Neural cell (in vitro differentiated cells): ENCODE measurements at regions not wholly inside any gene's neighbourhood (a gene's known extent, or its start where the extent isn't known, plus 50 kb on each side); places are given as distances from the start of the nearest gene placed in this dataset.

Source experiments
- EP300 ChIP-seq: fragments of 450-650 bp; conservative IDR thresholded peaks from 2 replicates; pipeline ENCODE4 v1.6.1; 2014; ENCODE audit warnings: antibody characterized with exemption, mild to moderate bottlenecking, moderate library complexity; ENCODE audit not compliant: poor library complexity, severe bottlenecking
- EZH2 ChIP-seq: fragments of 200-600, 300-800 bp; shearing (Covaris generic), sonication (generic); IDR thresholded peaks from 2 replicates; pipeline ENCODE4 v1.6.1; 2014; ENCODE audit warnings: antibody characterized with exemption, low read length, borderline replicate concordance, mild to moderate bottlenecking; ENCODE audit not compliant: insufficient read depth, poor library complexity, severe bottlenecking
- MXI1 ChIP-seq: fragments of 450-650 bp; conservative IDR thresholded peaks from 2 replicates; pipeline ENCODE4 v1.6.1; 2014; ENCODE audit warnings: antibody characterized with exemption, mild to moderate bottlenecking; ENCODE audit not compliant: poor library complexity, severe bottlenecking
- POLR2AphosphoS5 ChIP-seq: IDR thresholded peaks from 2 replicates; pipeline ENCODE4 v1.6.1; 2012
- RAD21 ChIP-seq: fragments of 450-650 bp; conservative IDR thresholded peaks from 2 replicates; pipeline ENCODE4 v1.6.1; 2014; ENCODE audit warnings: antibody characterized with exemption, mild to moderate bottlenecking, moderate library complexity
- REST ChIP-seq: IDR thresholded peaks from 2 replicates; pipeline ENCODE4 v1.6.1; 2012; ENCODE audit warnings: borderline replicate concordance
- SMC3 ChIP-seq: fragments of 450-650 bp; conservative IDR thresholded peaks from 2 replicates; pipeline ENCODE4 v1.6.1; 2014; ENCODE audit warnings: antibody characterized with exemption, mild to moderate bottlenecking, moderate library complexity; ENCODE audit not compliant: poor library complexity
- TAF1 ChIP-seq: IDR thresholded peaks from 2 replicates; pipeline ENCODE4 v1.6.1; 2012; ENCODE audit warnings: low read depth
- TF ChIP-seq, protein P1 (sequence below): fragments of 450-650 bp; IDR thresholded peaks from 2 replicates; pipeline ENCODE4 v1.5.1; 2014; ENCODE audit warnings: antibody characterized with exemption, mild to moderate bottlenecking, moderate library complexity; ENCODE audit not compliant: poor library complexity, severe bottlenecking

DNA sequence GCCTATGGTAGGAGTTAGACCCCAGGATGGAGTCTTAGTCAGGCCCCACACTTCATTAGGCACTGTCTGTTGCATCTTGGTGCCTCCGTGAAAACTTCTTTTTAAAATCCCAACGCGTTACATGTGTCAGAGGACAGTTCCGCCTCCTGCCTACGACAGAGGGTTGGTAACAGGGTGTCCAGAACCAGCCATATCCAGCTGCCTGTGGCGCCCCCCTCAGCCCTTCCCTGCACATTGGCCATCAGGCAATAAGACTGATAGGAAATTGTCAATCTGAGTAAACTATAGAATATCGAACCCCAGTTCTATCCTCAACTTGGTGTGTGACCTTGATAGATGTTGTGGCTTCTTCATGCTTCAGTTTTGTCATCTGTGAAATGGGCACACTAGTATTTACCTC, 108.6 kb upstream of the CSF3R start:
- TF ChIP-seq POLR2AphosphoS5 (no peak), EP300 (no peak), TAF1 (no peak), EZH2 (no peak), REST (no peak), RAD21 (no peak), MXI1 (no peak), SMC3 (no peak)
- TF ChIP-seq, protein P1, sequence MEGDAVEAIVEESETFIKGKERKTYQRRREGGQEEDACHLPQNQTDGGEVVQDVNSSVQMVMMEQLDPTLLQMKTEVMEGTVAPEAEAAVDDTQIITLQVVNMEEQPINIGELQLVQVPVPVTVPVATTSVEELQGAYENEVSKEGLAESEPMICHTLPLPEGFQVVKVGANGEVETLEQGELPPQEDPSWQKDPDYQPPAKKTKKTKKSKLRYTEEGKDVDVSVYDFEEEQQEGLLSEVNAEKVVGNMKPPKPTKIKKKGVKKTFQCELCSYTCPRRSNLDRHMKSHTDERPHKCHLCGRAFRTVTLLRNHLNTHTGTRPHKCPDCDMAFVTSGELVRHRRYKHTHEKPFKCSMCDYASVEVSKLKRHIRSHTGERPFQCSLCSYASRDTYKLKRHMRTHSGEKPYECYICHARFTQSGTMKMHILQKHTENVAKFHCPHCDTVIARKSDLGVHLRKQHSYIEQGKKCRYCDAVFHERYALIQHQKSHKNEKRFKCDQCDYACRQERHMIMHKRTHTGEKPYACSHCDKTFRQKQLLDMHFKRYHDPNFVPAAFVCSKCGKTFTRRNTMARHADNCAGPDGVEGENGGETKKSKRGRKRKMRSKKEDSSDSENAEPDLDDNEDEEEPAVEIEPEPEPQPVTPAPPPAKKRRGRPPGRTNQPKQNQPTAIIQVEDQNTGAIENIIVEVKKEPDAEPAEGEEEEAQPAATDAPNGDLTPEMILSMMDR, result no peak
